IMR-90 (cell line): ENCODE measurements at regions not wholly inside any gene's neighbourhood (a gene's known extent, or its start where the extent isn't known, plus 50 kb on each side); places are given as distances from the start of the nearest gene placed in this dataset.

Experiments used
- BHLHE40 ChIP-seq: fragments of 150-350 bp; IDR thresholded peaks from 2 replicates; pipeline ENCODE4 v1.6.1; 2016; ENCODE audit warnings: mild to moderate bottlenecking, low read depth, low read length
- CEBPB ChIP-seq: IDR thresholded peaks from 2 replicates; pipeline ENCODE4 v1.6.1; 2012; ENCODE audit warnings: low read depth, low read length, improper control_type of control experiment
- CHD1 ChIP-seq: IDR thresholded peaks from 2 replicates; pipeline ENCODE4 v1.6.1; 2012; ENCODE audit warnings: low read depth, low read length, improper control_type of control experiment
- CTCF ChIP-seq: conservative IDR thresholded peaks from 2 replicates; pipeline ENCODE4 v1.5.1; 2012; ENCODE audit warnings: mild to moderate bottlenecking, low read depth, low read length, improper control_type of control experiment
- ELK1 ChIP-seq: fragments of 150-350 bp; IDR thresholded peaks from 2 replicates; pipeline ENCODE4 v1.6.1; 2016; ENCODE audit warnings: low read depth, mild to moderate bottlenecking, low read length, moderate library complexity, borderline replicate concordance
- MAZ ChIP-seq: IDR thresholded peaks from 2 replicates; pipeline ENCODE4 v1.6.1; 2012; ENCODE audit warnings: low read depth, mild to moderate bottlenecking, low read length, improper control_type of control experiment, moderate library complexity, borderline replicate concordance
- POLR2A ChIP-seq: IDR thresholded peaks from 2 replicates; pipeline ENCODE4 v1.6.1; 2012; ENCODE audit warnings: mild to moderate bottlenecking, low read depth, low read length
- RAD21 ChIP-seq: IDR thresholded peaks from 2 replicates; pipeline ENCODE4 v1.6.1; 2012; ENCODE audit warnings: low read length, improper control_type of control experiment

GRCh38 chr6:103405321-103405720, 1454.4 kb downstream of the HACE1 start:
- TF ChIP-seq CTCF, result no peak
- TF ChIP-seq BHLHE40, result no peak
- TF ChIP-seq POLR2A, result no peak
- no peak for TF ChIP-seq ELK1
- TF ChIP-seq RAD21, result no peak
- TF ChIP-seq CEBPB, result no peak
- no peak for TF ChIP-seq MAZ
- no peak for TF ChIP-seq CHD1
